ENCODE measurements at regions not wholly inside any gene's neighbourhood (a gene's known extent, or its start where the extent isn't known, plus 50 kb on each side); places are given as distances from the start of the nearest gene placed in this dataset.
A peak's percentile ranks its signal among the peaks of the same experiment; 100 is the strongest.

GRCh38 chr3:176932433-176932832 lies 264.8 kb downstream of the TBL1XR1 start:
- no peak for DNase-seq

- no peak for DNase-seq
Measured at GRCh38 chr3:176931991-176932390, 265.3 kb downstream of the TBL1XR1 start.

DNA sequence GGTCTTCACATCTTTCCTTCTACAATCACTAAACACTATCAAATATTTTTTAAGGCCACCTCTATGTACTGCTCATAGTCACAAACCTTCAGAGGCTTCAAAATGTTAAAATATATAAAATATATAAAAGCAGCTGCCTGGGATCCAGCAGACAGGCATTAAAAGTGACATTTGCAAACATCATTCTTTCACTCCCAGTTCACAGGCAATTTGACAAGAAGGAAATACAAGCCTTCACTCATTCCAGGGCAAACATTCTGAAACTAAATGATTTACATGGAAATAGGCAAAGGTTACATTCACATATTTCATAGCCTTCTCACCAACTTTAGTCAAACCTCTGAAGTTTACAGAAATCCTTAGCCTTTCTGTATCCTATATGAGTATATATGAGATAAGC lies 266.3 kb downstream of the TBL1XR1 start:
- no peak for DNase-seq

DNA sequence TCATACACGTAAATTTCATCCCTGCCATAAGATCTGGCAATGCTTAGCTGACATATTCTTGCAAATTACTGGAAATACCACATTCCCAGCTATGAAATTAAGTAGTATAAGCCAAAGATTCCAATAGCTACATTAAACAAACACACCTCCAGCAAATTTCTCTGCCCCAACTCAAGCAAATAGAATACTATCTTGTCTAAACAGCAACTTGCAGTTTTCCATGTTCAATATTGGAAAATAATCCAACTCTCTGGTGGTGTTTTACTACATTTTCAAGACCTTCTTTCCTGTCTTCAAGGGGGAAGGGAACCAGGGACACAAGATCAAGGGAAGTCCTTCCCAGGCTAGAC lies 268.7 kb downstream of the TBL1XR1 start:
- DNase-seq = no peak

- DNase-seq = no peak
Measured at GRCh38 chr3:176927706-176928581, 269.3 kb downstream of the TBL1XR1 start.

DNA sequence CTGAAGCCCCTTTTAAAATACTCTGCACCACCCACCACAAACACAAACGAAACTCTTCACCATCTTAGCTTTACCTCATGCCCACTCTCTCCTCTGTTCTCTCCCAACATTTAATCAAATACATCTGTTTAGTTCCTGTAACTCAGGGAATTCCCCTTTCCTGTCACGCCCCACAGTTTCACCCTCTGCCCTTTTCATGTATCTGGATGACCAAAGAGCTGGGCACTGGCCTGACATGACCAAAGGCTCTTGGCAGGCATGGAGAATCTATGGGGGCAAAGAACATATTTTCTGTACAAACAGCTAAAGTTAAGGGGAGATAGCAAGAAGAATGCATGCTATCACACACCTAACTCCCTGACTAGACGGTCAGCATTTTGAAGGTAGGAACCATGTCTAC lies 270.0 kb downstream of the TBL1XR1 start:
- DNase-seq = no peak

- no peak for DNase-seq
Measured at GRCh38 chr3:176926688-176927087, 270.6 kb downstream of the TBL1XR1 start.

- no peak for DNase-seq
Measured at GRCh38 chr3:176926034-176926433, 271.2 kb downstream of the TBL1XR1 start.

DNA sequence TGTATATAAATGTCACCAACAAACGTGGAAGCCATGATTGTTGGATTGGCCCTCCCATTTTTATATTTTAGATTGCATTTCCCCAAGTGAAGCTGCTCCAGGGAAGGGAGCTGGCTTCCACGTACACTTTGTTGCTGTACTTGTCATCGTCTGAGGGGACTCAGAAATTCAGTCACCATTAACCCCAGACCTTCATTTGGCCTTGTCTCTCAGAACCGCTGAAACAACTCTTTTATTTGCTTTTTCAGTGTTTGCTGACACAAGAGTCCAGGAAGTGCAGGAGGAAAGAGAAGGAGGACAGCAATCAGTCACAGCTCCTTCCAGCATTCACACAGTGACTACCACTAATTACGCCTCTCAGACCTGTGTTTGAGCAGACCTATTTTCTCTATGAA lies 276.5 kb downstream of the TBL1XR1 start:
- no peak for DNase-seq

- peak; percentile 51 for DNase-seq
Measured at GRCh38 chr3:176919836-176920765, 277.2 kb downstream of the TBL1XR1 start.

DNA sequence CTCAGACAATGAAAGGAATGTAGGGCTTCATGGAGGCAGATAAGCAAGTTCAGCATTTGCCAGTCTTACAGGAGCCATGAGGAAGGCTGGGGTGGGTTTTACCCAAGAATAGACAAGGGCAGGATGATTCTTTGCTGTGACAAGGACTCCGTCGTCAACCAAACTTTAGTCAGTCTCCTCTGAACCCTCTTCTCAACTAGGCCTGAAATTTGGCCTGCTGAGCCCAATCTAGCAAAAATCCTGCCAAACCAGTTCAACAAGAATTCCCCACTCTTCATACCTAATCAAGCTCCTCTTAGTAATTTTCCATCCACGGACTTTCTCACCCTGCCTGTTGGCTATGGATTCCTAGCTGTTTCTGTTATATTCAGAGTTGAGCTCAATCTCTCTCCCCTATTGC lies 280.5 kb downstream of the TBL1XR1 start:
- no peak for DNase-seq

- DNase-seq = peak; percentile 4
Measured at GRCh38 chr3:176914764-176915163, 282.5 kb downstream of the TBL1XR1 start.

DNA sequence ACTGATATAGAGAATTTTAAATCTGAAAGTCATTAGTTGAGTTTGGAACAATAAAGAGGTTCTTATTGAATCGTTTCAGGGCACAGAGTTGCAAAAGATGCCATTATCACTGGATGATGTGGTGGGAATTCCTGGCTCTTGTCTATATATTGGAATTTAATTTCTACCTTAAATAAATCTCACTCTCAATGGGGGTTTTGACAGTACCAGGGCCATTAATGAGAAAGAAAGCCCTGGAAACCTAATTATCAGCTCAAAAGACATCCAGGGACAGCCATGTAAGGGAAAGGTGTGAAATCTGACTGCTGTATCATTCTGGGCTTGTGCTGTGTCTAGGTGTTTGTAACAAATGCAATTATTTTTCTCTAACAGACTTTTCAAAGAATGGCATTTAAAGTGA lies 285.7 kb downstream of the TBL1XR1 start:
- no peak for DNase-seq

DNA sequence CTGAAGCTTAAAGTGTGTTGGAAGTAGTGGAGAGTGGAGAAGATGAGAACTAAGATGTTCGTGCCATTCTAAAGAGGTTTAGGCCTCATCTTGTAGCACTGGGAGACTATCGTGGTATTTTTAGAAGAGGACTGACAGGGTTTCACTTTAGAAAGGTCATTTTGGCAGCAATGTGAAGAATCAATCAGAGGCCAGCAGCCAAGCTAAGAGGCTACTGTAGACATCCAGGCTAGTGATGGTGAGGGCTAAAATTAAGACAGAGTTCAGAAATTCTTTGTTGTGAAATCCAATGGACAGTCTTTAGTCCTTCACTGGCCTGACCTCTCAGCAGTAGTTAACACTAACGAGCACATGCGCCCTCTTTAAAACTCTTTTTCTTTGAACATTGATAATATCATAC lies 288.2 kb downstream of the TBL1XR1 start:
- DNase-seq = no peak

DNA sequence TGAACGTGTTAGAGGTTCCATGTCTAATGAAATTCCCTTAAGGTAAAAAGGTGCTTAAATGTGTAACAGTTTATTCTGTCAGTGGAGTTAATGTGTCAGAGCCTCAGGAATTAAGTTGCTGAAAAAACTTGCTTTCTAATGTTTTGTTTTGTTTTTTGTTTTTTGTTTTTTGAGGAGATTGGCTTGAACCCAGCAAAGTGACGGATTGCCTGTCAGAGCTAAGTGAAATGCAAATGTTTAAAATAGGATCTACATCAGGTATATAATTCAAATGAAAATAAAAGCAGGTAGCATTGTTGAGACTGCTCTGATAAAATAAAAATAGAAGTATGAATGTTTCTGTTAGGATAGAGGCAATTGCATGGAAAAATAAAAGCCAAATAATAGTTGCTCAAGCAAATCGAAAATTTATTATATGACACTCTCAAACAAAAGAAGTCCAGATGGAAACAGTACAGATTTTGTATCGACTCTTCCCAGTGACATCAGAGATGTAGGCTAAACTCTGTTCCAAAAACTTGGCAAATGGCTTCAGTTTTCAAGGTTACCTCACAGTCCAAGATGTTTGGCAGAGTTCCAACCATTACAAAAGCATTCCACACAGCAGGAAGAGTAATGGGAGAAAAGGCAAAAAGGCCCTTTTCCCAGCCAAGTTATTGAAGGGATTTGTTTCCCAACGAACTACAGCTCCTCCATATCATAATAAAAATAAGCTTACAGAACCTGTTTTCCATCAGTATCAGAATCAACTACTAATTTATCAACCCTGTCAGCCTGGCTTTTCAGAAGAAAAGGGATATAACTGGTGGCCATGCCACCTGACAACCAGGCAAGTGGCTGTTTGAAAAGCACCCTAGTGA lies 291.0 kb downstream of the TBL1XR1 start:
- peak; percentile 79 for DNase-seq

DNA sequence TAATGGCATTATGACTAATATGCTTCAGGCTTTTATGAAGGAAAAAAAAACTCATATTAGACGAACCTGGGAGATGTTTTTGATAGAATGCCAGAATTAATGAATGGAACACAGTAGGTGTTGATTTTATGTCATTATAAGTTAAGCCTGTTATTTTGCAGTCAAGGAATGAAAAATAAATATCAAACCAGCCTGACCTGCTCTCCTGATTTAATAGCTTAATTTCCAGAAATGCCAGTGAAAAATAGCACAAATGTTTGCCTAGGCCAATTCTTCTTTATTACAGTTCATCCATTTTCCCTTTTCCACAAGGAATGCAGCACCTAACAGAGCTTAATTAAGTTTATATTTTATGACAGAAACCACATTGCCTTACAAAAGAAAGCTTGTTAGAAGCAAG lies 292.0 kb downstream of the TBL1XR1 start:
- no peak for DNase-seq

DNA sequence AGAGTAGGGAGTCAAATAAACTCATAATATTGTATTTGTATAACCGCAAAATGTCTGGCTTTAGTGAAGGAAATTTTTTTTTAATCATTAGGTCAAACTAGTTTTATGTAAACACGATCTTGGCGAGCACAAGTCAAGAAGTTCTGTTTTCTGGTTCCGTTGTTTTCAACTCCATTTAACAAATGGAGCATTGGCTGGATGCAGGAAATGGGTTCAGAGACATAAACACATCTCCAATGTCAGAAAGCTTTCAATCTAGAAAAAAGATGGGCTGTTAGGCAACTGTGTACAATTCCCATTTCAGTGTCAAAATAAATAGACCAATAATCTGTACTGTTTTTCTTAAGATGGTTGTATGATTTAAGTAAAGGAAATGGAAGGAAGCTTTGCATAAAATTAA lies 292.8 kb downstream of the TBL1XR1 start:
- DNase-seq = no peak

- DNase-seq = no peak
Measured at GRCh38 chr3:176896640-176897039, 300.6 kb downstream of the TBL1XR1 start.

- no peak for DNase-seq
Measured at GRCh38 chr3:176896165-176896564, 301.1 kb downstream of the TBL1XR1 start.

DNA sequence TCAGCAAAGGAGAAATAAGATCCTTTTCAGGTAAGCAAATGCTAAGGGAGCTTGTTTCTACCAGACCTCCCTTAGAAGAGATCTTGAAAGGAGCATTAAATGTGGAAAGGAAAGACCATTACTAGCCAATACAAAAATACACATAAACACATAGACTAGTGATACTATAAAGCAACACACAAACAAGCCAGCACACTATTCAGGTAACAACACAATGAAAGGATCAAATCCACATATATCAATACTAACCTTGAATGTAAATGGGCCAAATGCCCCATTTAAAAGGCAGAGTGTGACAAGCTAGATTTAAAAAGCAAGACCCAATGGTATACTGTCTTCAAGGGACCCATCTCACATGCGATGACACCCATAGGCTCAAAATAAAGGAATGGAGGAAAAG lies 317.6 kb downstream of the TBL1XR1 start:
- no peak for DNase-seq

DNA sequence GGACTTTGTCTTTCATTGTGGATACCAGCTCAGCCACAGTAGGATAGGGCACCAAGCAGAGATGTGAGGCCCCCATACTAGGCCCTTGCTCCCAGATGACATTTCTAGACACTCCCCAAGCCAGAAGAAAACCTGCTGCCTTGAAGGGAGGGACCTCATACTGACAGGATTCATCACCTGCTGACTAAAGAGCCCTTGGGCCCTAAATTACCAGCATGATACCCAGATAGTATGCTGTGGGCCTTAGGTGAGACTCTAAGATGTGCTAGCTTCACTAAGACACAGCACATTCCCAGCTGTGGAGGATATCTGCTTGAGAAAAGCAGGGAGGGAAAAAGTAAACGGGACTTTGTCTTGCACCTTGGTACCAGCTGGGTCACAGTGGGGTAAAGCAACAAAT lies 324.0 kb downstream of the TBL1XR1 start:
- no peak for DNase-seq

GRCh38 chr3:176872771-176873209 lies 324.5 kb downstream of the TBL1XR1 start:
- DNase-seq = peak; percentile 49

DNA sequence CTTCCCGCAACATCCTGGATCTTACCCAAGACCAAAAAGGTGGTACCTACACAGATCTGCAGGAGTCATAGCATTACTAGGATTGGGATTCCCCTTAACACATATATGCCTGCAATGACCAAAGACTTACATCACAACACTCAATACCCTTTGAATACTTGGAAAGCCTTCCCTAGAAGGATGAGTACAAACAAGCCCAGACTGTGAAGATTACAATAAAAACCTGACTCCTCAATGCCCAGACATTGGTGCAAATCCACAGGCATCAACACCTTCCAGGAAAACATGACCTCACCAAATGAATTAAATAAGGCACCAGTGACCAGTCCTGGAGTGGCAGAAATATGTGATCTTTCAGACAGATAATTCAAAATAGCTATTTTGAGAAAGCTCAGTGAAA lies 326.8 kb downstream of the TBL1XR1 start:
- no peak for DNase-seq
